ENCODE measurements at regions not wholly inside any gene's neighbourhood (a gene's known extent, or its start where the extent isn't known, plus 50 kb on each side); places are given as distances from the start of the nearest gene placed in this dataset.

DNA sequence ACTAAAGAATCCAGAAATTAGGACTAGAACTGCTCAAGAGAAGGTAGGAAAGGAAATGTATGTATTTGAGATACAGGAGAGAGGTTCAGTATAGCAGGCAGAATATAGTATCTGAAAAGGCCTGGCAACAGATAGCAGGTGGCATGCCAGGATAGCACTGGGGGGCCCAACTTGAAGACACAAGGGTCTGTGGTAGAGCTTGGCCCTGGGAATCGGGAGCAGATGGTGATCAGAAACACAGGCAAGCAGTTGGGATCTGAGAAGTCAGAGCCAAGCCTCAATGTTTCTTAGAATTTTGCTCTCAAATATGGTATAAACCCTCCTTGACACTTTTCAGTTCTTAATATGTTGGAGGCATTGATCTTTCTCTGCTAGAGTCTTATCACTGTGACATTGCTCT, 499.8 kb upstream of the CD180 start:
- peaks cover 3 to 20% (median 11%) of the 10 kb centered on the region in 9 donors for H3K4me1 ChIP-seq
- no peaks in the 10 kb centered on the region for H3K36me3 ChIP-seq
- WGBS, 2 donors, result 91 to 94% methylated on average over 1 of the region's 1 CpG
- H3K27me3 ChIP-seq, result no peaks in the 10 kb centered on the region
- no peak overlapping the region for H3K4me3 ChIP-seq
- H3K27ac ChIP-seq, result no peak overlapping the region
- DNase-seq (no peak), ATAC-seq (no peak)
- TF ChIP-seq, protein P1, sequence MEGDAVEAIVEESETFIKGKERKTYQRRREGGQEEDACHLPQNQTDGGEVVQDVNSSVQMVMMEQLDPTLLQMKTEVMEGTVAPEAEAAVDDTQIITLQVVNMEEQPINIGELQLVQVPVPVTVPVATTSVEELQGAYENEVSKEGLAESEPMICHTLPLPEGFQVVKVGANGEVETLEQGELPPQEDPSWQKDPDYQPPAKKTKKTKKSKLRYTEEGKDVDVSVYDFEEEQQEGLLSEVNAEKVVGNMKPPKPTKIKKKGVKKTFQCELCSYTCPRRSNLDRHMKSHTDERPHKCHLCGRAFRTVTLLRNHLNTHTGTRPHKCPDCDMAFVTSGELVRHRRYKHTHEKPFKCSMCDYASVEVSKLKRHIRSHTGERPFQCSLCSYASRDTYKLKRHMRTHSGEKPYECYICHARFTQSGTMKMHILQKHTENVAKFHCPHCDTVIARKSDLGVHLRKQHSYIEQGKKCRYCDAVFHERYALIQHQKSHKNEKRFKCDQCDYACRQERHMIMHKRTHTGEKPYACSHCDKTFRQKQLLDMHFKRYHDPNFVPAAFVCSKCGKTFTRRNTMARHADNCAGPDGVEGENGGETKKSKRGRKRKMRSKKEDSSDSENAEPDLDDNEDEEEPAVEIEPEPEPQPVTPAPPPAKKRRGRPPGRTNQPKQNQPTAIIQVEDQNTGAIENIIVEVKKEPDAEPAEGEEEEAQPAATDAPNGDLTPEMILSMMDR (IDR thresholded peaks at IDR 0.05), result no peak
- intact Hi-C loops (cut with DNase I), result loop anchor here in 3 of 10 donors (10.0 kb wide), 2 partner anchors 108 to 202 kb away; no protein-coding TSS in a partner anchor
- peaks cover 0 to 6% (median 0%) of the 10 kb centered on the region in 11 donors for H3K9me3 ChIP-seq

- Histone ChIP-seq H3K4me1 (peaks cover 3 to 20% (median 11%) of the 10 kb centered on the region in 9 donors), H3K36me3 (no peaks in the 10 kb centered on the region), H3K27me3 (no peaks in the 10 kb centered on the region), H3K27ac (peak overlapping the region in 6 of 10 donors; percentile 59 to 83 (median 74)), H3K9me3 (no peaks in the 10 kb centered on the region), H3K4me3 (no peak overlapping the region)
- ATAC-seq (no peak), DNase-seq (no peak)
- TF ChIP-seq, protein P1 (IDR thresholded peaks at IDR 0.05), result no peak
- 82 to 84% methylated on average over 1 of the region's 1 CpG for WGBS, 2 donors
- intact Hi-C loops (cut with DNase I), result loop anchor here in 3 of 10 donors (2.0 to 10.0 kb wide), 3 partner anchors 109 to 201 kb away; no protein-coding TSS in a partner anchor
Measured at GRCh38 chr5:67695369-67695768, 498.8 kb upstream of the CD180 start.

GRCh38 chr5:67694810-67695191, 498.2 kb upstream of the CD180 start:
- no peak for DNase-seq
- peaks cover 3 to 20% (median 11%) of the 10 kb centered on the region in 9 donors for H3K4me1 ChIP-seq
- H3K36me3 ChIP-seq, result no peaks in the 10 kb centered on the region
- intact Hi-C loops (cut with DNase I), result loop anchor here in 4 of 10 donors (2.0 to 10.0 kb wide), 8 partner anchors 38 to 578 kb away; partner anchors contain the start of gene PIK3R1 (in 1 of the 4)
- no peak overlapping the region for H3K4me3 ChIP-seq
- WGBS, 2 donors, result 81 to 85% methylated on average over 3 of the region's 3 CpGs
- TF ChIP-seq, protein P1 (IDR thresholded peaks at IDR 0.05), result no peak
- peak overlapping the region in 9 of 10 donors; percentile 21 to 83 (median 71) for H3K27ac ChIP-seq
- no peaks in the 10 kb centered on the region for H3K27me3 ChIP-seq
- ATAC-seq, result no peak
- no peaks in the 10 kb centered on the region for H3K9me3 ChIP-seq

DNA sequence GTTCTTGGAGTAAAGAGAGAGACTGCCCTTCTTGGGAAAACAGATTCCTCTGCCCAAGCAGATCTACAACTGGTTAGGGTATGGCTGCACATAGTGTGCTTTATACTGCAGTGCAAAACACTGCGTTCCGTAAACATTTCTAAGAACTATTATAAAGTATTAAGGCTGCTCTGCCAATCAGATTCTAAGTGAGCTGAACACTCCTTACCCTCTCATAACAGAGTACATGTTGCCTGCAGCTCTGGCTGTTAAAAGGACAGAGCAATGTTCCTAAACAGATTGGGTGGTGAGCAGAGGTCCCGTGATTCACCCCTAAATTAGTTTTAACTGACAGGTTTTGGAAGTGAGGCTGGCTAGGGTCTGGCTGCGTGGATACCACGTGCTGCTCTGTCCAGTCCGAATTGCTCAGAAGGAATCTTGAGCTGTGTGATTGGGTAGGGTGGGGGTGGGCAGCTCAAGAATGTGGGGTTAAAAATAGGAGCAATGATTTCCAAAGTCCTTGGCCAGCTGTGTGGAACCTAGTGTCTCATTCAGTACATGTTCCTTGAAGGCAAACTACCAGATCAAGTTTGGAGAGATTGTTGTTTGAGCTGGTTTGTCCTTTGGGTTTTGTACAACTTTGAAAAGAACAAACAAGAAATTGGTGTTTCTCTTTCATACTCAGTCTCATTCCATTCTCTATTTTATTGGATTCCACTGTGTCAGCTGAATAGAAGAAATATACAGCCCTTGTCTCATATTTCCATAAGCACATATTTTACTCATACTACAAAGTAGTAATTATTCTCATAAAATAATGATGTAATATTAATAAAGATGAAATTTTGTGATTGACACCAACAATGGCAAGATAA, 497.6 kb upstream of the CD180 start:
- H3K4me1 ChIP-seq, result peaks cover 3 to 20% (median 11%) of the 10 kb centered on the region in 9 donors
- H3K9me3 ChIP-seq, result peaks cover 0 to 3% (median 0%) of the 10 kb centered on the region in 11 donors
- TF ChIP-seq, protein P1 (IDR thresholded peaks at IDR 0.05), result no peak
- intact Hi-C loops (cut with DNase I), result loop anchor here in 4 of 10 donors (2.0 to 10.0 kb wide), 8 partner anchors 37 to 578 kb away; partner anchors contain the start of gene PIK3R1 (in 1 of the 4)
- no peaks in the 10 kb centered on the region for H3K36me3 ChIP-seq
- no peaks in the 10 kb centered on the region for H3K27me3 ChIP-seq
- H3K4me3 ChIP-seq, result no peak overlapping the region
- DNase-seq (peak; percentile 47 to 73), ATAC-seq (peak; percentile 95 to 99 (median 96))
- WGBS, 2 donors, result 24 to 36% methylated on average over 6 of the region's 6 CpGs
- H3K27ac ChIP-seq, result peak overlapping the region in 9 of 10 donors; percentile 21 to 83 (median 74)

All from heart right ventricle (tissue), 16 donors.